GM18511 (cell line): ENCODE measurements at regions not wholly inside any gene's neighbourhood (a gene's known extent, or its start where the extent isn't known, plus 50 kb on each side); places are given as distances from the start of the nearest gene placed in this dataset.

ENCODE experiments used
- ATAC-seq: cut with Tn5 transposase; IDR thresholded peaks from one replicate; pipeline ENCODE4 v1.9.1; 2021; ENCODE audit warnings: mild to moderate bottlenecking, moderate library complexity; ENCODE audit not compliant: unreplicated experiment

DNA sequence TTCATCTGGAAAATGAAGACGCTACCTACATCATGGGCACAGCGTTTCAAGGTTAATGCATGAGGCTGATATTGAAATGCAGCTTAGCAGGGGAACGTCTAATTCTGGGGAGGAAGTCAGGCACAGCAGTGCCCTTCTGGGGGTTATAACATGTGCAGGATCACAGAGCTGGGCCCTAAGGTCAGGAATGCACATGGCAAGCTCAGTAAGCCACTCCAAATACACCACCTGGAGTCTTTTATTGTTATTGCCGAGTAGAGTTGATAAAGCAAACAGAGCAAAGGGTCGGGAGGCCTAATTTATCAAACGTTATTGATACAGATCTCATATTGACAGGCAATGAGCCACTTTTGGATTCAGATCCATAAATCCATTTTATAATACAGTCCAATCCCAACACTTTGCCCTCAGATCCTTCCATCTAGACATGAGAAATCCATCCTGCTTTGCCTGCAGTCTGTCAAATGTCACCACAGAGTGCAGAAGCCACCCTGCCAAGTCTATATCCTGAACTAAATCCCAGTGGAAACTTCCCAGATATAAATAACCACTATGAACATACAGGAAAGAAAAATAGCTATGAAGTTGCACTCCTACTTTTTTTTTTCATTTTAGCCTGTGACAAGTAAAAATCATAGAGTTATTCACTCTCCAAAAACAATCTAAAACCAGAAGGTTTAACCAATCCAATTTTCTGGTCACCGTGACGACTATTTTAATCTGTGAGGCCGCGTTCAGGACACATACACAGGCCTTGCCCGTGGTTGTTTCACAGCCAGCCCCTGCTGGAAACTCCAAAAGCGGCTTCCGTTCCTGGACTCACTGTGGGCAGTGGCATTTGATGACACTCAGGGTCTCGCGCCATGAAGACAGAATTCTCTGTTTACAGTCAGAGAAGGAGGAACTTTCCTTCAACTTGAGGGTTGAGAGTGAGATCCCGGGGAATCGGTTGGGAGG, 335.4 kb downstream of the DHX15 start:
- ATAC-seq: no peak

DNA sequence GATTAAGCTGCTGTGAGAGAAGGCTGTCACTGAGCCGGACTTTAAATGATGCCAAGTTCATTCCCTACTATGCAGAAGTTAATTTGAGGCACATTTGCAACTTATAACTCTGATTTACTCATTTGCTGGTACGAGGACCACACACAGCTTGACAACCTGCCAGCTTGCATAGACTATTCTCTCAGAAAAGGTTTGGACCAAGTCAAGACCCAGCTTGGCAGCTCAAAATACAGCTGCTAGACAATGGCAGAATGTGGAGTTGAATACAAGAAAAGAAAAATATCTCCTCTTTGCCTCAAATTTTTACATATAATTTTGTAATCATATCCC, 338.9 kb downstream of the DHX15 start:
- ATAC-seq: no peak

DNA sequence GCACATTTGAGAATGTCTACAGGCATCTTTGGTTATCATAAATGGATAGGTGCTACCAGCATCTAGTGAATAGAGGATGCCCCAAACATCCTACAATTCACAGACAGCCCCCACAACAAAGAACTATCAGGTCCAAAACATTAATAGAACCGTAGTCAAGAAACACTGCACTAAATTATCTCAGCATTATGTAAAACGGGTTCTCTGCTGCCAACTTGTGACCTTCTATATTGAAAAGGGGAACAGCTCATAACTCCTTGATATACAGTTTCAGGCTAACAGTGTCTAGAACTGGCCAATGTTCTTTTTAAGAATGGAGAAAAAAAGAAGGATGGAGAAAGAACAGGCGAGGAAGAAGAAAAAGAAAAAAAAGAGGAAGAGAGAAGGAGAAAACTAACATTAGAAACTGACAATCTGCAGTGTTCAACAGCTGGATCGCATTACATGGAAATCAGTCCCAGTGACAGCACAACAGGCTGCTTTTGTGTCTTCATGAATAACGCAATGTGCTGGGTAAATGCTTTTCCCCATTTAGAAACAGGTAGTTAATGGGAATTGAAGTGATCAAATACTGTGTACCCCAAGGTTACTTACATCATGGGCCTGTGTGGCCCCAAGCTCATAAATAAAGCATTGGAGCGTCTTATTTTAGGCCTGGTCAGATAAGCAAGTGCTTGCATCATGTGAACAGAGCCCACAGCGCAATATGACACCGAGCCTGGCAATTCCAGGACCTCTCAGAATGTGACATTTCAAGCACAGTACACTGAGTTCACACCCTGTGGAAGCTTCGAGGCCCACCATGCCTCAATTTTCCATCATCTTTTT, 339.5 kb downstream of the DHX15 start:
- ATAC-seq: no peak

DNA sequence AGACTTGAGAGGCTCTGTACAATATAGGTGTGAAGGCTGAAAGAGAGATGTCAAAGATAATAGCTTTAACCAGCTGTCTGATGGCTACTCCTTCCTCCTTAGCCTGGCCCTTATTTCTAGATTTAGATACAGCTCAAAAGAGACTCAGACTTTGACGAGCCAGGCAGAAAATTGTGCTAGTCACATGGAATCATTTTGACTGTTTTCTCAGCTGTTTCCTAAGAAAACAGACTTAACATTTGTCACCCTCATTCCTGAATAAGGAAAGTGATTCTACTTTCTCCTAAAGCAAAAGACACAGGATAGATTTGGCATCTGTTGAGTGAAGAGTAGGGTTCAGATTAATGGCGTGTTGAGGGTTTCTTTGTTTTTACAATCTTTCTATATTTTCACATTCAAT, 340.7 kb downstream of the DHX15 start:
- ATAC-seq: no peak

DNA sequence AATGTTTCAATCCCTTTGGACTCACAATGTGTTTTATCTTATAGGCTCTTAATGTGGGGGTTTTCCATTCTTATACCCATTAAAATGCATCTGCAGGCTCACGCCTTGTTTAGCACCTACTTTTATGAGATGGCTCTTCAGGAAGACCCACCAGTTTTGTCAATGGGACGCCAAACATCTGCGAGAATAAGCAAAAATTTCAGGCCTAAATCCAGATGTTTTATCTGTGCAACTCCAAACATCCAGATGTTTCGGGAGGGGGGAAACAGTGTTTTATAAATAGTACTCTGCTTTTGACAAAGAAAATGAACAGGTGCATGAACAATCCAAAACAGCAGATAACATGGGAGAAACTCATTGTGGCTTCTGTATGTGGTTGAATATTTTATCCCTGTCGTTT, 342.8 kb downstream of the DHX15 start:
- no peak for ATAC-seq

DNA sequence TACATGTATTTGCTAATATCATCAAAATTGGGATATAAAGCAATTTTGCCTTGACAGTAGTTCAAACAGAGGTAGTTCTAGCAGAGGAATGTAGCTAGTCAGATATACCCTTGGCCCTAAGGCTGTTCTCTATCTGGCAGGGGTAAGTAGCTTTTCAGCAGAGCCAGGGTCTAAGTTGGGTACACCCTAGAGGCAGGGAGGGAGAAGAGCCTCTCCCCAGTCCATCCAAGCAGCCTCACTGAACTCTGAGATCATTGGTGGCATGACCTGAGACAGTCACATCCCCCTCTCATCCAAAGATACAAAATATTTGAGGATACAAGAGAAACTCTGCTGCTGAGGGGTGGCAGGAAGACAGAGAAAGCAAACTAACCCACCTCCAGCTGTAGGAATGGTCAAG, 343.7 kb downstream of the DHX15 start:
- no peak for ATAC-seq

DNA sequence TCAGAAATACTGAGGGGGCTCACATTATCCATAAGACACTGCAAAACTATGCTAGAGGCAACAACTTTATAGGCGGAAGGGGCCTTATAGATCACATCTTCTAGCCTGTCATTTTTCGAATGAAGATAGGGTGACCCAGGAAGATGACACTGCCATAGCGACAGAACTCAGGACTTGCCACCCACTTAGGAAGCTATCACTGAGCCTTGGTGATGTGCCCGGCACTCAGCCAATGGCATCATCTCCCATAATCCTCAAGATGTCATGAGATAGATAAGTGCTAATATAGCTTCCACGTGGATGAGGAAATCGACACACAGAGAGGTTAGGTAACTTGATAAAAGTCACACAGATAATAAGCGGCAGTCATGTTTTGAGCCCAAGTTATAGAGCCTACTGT, 346.6 kb downstream of the DHX15 start:
- no peak for ATAC-seq

DNA sequence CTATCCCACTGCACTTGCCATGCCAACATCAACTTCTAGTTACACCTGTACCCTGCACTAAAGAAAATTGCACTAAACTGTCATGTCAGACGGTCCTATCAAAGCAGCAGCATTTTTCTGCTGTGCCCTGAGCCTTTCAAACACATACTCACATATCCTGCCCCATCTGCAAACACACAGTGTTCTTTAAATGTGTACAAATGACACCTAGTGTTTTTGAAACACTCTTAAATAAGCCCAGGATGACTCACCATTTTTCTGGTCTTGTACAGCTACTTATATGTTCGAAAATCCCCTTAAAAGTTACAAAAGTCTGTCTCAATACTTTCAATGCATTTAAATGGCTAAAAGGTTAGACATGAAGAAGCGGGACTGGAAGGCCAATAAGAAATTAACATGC, 346.7 kb upstream of the PPARGC1A start:
- ATAC-seq: no peak

DNA sequence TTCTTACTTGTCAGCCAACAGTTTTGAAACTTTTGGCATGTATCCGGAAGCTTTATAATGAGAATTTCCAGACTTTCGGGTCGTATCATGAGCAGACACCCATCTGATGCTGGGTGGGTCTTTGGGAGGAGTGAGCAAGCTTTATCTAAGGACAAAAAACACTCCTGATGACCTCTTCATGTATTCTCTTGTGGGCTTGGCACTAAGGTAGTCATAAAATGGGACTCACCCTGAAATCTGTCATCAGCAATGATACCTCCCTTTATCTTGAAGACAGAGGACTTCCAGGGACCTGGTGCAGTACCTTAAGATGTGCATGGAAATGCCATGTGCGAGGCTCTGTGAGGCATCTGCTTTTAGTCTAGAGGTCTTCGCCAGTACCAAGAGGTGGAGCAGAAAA, 346.3 kb upstream of the PPARGC1A start:
- ATAC-seq: no peak

DNA sequence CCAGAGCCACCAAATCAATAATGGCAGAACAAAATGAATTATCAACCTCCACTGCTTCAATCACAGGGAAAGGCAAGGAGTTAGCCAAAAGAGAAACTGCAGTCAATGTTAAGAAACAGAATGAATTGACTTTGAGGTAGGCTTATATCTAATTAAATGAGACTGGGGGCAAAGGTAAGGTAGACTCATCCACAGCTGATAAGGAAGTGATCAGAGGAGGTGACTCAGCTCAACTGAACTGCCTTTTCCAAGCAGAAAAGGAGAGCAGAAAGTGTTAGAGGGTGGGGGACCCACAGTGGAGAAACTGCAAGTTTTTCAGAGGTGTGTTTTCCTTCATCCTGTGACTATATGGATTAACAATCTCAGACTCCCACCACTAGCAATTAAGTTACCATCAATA, 345.8 kb upstream of the PPARGC1A start:
- ATAC-seq: no peak

DNA sequence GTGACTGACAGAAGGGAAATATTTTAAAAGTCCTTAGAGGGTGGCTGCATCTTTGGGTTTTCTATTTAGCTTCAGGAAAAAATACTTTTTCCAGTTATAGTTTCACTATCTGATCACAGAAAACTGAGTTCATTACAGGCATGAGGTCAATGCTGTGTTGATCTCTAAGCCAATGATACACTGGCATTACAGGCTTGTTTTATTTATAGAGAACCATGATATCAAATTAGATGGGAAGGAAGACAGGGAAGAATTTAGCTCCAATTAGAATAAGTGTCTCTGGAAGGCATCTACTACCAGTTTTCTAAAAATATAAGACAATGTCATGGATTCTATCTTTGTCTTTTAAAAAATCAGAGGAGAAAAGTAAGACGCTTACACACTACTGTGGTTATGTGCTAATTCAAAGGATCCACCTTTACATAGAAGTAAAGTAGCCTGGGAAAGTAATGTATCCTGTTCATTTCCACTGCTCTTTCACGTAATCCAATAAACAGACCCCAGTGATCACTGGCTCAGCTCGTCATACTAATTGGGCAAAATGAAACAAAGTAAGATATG, 344.5 kb upstream of the PPARGC1A start:
- ATAC-seq: no peak

DNA sequence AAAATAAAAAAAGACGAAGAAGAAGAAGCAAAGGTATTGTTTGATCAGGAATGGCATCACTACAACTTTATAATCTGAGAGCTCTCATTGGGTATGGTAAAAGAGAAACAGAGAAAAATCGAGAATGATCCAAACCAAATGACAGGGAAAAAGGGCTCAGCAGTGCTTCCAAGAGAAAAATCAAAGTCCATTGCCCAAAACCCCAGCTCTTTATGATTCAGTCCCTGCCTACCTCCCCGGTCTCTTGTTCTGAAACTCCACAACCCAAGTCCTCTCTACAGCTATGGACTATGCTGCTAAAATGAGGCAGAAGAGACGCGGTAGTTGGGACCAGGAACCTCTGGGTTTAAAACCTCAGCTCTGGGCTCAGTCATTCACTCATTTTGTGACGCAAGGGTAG, 341.1 kb upstream of the PPARGC1A start:
- ATAC-seq: no peak

DNA sequence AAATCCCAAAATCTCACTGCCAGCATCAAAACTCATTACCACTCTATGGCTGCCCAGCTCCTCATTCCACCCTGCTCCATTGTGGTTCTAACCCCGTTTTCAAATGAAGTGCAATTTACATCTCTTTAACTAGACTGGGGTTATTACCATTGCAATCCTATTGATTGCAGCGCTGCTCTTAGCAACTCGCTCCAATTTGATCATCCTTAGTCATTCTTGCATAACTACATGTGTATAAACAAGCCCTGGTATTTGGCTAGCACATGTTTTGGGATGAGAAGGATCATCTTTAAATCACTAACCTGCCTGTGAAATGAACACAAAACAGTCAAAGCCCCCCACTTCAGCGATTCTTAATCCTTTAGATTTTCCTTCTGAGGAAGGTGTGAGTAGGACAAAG, 340.1 kb upstream of the PPARGC1A start:
- ATAC-seq: no peak

DNA sequence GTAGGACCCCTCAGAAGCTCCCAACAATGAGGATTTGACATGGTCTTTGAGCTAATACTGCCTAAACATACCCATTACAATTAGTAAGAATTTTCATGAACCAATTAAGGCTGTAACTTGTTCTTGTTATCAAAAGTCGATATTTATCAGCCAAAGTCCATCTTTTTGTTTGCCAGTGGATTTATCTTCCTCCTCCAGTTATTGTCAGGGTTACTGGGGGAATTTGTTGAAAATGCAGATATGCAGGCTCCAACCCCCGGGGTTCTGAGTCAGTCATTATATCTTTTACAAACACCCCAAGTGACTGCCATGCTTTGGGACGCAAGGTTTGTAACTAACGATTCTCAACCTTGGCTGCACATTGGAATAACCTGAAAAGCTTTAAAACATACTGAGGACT, 338.8 kb upstream of the PPARGC1A start:
- no peak for ATAC-seq

DNA sequence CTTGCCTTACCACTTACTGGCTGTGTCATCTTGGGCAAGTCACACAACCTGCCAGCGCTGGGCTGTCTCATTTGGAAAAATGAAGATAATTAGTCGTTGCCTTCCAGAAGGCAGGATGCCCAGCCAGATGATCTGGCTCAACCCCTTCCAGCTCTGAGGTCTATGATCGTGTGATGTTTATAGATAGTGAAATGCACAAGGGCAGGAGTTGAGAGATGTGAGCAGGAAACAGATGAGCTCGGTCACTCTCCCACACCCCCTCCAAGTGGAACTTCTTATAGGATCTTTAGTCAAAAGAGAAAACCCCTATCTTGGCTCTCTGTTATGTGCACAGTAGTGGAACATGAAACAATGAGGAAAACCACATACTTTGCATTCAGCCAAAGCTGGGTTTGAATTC, 336.8 kb upstream of the PPARGC1A start:
- ATAC-seq: no peak

DNA sequence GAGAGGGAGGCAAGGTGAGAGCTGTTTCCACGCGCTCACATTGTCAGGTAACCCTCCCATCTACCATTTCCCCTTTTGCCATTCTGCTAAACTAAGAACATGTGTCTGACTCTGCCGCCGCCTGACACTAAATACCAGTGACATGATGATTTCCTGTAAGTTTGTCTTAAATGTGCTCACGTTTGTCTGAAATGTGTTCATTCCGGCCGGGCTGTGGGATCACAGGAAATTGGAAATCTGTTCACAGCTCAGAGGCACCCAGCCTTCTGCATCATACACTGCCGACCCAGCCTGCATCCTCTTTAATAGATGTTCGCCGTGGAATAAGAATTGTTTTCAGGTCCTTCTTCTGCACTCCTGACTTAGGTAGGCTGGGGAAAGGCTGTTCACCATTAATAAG, 336.2 kb upstream of the PPARGC1A start:
- no peak for ATAC-seq

DNA sequence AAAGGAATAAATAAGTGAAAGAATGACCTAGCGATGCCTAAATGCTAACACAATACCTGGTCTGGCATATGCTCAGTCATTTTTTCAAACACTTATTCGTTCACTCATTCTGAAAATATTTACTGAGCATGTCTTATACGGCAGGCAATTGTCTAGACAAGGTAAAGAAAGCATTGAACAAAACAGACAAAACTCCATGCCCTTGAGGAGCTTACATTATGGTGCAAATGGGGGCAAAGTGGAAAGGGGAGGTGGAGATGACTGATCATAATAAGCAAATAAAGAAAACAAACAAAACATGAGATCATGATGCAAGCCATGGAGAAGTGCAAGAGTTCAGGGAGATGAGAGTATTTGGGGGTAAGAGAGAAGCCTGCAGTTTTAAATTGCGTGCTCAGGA, 334.6 kb upstream of the PPARGC1A start:
- no peak for ATAC-seq

DNA sequence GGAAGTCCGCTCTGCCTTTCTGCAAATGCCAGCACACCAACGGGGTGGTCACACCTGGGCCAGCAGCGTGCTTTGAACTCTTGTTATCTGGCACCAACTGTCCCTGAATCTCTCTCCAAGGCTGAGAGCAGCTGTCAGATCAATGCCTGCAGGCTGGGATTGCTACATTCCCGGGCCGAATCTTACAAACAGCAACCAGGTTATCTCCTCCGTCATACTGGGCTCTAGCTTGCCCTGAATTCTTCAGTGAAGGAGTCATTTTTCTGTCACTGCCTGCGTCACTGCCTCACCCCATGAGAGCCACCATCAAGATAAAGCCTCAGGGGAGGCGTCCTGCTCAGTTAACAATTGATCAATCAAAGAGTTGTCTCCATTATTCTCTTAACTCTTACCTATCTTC, 329.4 kb upstream of the PPARGC1A start:
- no peak for ATAC-seq

DNA sequence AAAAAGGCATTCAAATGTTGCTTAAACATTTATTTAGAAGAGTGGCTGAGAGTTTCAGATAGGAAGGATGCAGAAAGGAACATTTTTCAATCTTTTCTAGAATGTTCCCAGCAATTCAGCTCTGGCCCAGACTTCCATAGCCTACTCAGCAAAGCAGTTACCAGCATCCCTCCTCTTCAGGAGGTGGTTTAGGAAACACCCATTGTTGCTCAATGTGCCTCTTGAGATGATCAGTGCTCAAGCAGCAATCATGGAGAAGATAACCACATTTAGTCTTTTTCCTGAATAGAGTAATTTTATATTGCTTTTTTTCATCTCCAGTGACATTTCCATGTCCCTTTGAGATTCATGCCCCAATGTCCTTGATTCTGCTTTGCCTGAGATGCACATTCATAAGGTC, 328.7 kb upstream of the PPARGC1A start:
- ATAC-seq: no peak

DNA sequence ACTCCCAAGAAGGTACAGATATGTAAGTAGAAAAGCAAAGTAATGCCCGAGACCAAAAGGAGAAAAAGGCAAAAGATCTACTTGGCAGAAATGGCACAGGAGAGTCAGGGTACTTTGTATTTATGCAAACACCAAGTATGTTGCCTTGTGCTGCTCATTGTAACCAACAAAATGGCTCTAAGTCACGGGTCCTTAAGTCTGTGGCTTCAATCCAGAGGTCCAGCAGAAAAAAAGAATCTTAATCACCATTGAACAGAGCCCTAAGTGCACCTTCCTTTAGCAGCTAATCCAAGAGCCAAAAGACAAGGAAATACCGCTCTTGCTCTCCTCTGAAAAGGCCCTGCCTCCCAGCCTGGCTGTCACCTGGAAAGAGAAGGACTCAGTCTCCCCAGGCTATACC, 324.9 kb upstream of the PPARGC1A start:
- ATAC-seq: no peak

DNA sequence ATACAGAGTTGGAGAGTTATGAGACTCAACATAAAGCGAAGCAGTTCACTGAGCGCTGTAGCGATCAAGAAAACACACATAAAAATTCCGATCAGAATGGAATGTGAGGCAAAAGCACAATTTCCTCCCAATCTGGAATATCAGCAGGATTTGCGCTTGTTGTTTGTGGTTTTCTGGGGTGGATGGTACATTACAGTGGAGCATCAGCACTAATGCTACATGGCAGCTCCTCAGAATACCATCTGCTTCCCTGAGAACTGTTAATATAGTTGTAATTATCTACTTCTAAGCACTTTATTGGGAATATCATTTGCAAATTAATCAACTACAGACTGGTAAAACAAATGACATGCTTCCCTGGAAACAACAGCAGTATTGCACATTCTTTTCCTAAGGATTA, 324.1 kb upstream of the PPARGC1A start:
- no peak for ATAC-seq

DNA sequence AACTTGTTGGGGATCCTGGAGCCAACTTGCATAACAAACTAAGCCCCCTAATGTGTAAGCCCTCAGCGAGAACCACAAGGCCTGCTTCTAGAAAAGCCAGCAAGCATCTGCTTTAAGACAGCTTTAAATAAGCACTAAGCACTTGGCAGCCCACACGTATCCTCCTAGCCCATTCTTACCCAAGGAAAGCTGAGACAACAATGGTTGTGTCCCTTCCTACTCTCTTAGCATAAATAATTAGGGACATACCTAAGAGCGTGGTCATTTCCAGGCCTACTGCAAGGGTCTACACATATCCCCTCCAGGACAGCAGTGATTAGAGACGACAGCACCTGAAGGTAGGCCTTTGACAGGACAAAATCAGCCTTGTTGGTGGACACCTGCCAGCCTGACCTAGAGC, 322.8 kb upstream of the PPARGC1A start:
- ATAC-seq: no peak
